ENCODE measurements at regions not wholly inside any gene's neighbourhood (a gene's known extent, or its start where the extent isn't known, plus 50 kb on each side); places are given as distances from the start of the nearest gene placed in this dataset.

DNA sequence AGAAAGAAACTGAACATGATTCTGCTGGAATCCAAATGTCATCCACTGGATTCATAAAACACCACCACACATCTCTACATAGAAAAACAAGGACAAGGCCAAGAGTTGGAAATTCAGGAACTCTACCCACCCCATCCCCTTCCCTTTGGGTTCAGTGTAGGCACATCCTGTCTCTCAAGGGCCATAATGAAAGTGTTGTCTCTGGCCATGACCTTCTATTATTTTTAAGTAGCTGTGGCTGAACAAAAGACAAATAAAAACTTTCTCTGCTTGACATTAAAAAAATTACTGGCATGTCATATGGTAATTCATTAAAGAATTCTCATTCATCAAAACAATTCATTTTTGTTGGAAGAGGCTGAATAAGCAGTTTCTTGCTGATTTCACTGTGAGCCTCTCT lies 54.9 kb upstream of the ZBTB18 start:
- H3K27me3 ChIP-seq: no peaks in the 10 kb centered on the region
- intact Hi-C loops (cut with DNase I): no loop called here
- no peak overlapping the region for H3K27ac ChIP-seq
- DNase-seq: no peak
- H3K4me3 ChIP-seq: no peak overlapping the region
- no peaks in the 10 kb centered on the region for H3K4me1 ChIP-seq (replicated peaks in 1 of 2)
- TF ChIP-seq POLR2A (IDR thresholded peaks at IDR 0.05): no peak
- TF ChIP-seq, protein P1, sequence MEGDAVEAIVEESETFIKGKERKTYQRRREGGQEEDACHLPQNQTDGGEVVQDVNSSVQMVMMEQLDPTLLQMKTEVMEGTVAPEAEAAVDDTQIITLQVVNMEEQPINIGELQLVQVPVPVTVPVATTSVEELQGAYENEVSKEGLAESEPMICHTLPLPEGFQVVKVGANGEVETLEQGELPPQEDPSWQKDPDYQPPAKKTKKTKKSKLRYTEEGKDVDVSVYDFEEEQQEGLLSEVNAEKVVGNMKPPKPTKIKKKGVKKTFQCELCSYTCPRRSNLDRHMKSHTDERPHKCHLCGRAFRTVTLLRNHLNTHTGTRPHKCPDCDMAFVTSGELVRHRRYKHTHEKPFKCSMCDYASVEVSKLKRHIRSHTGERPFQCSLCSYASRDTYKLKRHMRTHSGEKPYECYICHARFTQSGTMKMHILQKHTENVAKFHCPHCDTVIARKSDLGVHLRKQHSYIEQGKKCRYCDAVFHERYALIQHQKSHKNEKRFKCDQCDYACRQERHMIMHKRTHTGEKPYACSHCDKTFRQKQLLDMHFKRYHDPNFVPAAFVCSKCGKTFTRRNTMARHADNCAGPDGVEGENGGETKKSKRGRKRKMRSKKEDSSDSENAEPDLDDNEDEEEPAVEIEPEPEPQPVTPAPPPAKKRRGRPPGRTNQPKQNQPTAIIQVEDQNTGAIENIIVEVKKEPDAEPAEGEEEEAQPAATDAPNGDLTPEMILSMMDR (IDR thresholded peaks at IDR 0.05): no peak
- no peaks in the 10 kb centered on the region for H3K9me3 ChIP-seq (replicated peaks in 1 of 3)
- no peaks in the 10 kb centered on the region for H3K36me3 ChIP-seq (replicated peaks in 1 of 2)

DNA sequence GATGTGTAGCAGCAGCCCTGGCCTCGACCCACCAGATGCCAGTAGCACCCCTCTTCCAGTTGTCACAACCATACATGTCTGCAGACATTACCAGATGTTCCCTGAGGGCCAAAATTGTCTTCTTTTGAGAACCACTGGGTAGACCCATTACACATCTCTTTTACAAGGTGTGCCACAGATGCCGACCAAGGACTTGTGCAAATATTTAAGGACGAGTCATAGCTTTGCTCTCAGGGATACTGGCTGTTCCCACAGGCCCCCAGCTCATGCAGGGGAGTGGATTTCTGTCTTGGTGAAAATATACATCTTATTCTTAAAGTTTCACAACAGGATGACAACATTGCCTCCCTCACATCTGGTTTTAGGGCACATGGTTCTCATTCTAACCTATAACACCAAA lies 59.4 kb upstream of the ZBTB18 start:
- Histone ChIP-seq H3K36me3 (replicated peaks in 1 of 2) (no peaks in the 10 kb centered on the region), H3K4me3 (no peak overlapping the region), H3K27me3 (no peaks in the 10 kb centered on the region), H3K9me3 (replicated peaks in 1 of 3) (no peaks in the 10 kb centered on the region), H3K4me1 (replicated peaks in 1 of 2) (no peaks in the 10 kb centered on the region), H3K27ac (no peak overlapping the region)
- TF ChIP-seq, protein P1 (IDR thresholded peaks at IDR 0.05): no peak
- no peak for TF ChIP-seq POLR2A (IDR thresholded peaks at IDR 0.05)
- 55 to 77% (median 69%) methylated on average over 3 of the region's 3 CpGs for WGBS, 4 donors
- DNase-seq: no peak
- intact Hi-C loops (cut with DNase I): no loop called here

DNA sequence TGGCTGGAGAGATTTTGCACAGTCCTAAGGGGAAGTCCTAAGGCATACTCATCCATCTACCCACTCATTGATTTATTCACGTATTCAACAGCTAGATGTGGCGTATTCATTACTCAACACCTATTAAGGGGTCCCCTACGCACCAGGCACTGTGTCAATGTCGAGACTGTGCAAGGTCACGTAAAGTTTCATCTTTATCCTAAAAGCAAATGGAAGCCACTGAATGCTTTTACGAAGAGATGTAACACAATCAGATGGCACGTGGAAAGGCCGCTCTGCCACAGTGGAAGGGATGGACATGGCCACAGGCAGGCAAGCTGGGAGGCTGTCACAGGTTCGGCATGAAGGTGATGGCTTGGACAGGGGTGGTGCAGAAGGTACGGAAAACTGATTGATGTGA lies 66.3 kb upstream of the ZBTB18 start:
- intact Hi-C loops (cut with DNase I): no loop called here
- H3K36me3 ChIP-seq (replicated peaks in 1 of 2): no peaks in the 10 kb centered on the region
- TF ChIP-seq, protein P1 (IDR thresholded peaks at IDR 0.05): no peak
- no peak for TF ChIP-seq POLR2A (IDR thresholded peaks at IDR 0.05)
- H3K27me3 ChIP-seq: no peaks in the 10 kb centered on the region
- no peaks in the 10 kb centered on the region for H3K9me3 ChIP-seq (replicated peaks in 1 of 3)
- WGBS, 4 donors: 92 to 95% (median 93%) methylated on average over 10 of the region's 10 CpGs
- no peak for DNase-seq
- no peak overlapping the region for H3K27ac ChIP-seq
- H3K4me1 ChIP-seq (replicated peaks in 1 of 2): no peaks in the 10 kb centered on the region
- no peak overlapping the region for H3K4me3 ChIP-seq

DNA sequence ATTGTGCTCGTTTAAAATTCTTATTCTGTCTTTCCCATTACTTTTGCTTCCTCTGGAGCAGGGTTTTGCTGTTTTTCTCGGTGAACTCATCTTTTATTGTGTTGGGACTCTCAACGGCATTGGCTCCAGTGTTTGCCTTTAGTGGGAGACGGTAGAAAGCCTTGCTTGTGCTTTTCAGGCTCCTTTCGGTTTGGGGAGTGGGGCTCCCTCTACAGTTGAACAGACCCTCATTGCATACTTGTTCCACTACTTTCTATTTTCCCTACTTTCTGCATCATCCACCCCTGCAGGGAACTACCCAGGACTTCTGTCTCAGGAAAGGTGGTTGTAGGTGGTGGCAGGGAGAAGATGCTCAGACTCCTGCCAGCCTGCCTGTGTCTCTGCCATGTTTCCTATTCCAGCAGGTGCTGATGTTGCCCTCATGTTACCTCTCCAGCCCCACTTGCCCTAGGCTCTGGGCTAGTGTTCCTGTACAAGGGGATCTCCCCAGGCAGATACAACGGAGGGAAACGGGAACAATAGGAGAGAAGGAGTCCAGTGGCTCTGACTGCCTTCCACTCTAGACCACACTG lies 68.5 kb upstream of the ZBTB18 start:
- no peaks in the 10 kb centered on the region for H3K27me3 ChIP-seq
- 58 to 73% (median 71%) methylated on average over 7 of the region's 7 CpGs for WGBS, 4 donors
- no peaks in the 10 kb centered on the region for H3K9me3 ChIP-seq (replicated peaks in 1 of 3)
- TF ChIP-seq, protein P1 (IDR thresholded peaks at IDR 0.05): no peak
- TF ChIP-seq POLR2A (IDR thresholded peaks at IDR 0.05): no peak
- DNase-seq: no peak
- intact Hi-C loops (cut with DNase I): no loop called here
- no peak overlapping the region for H3K27ac ChIP-seq
- H3K4me3 ChIP-seq: no peak overlapping the region
- H3K4me1 ChIP-seq (replicated peaks in 1 of 2): no peaks in the 10 kb centered on the region
- H3K36me3 ChIP-seq (replicated peaks in 1 of 2): no peaks in the 10 kb centered on the region
